ENCODE measurements at regions not wholly inside any gene's neighbourhood (a gene's known extent, or its start where the extent isn't known, plus 50 kb on each side); places are given as distances from the start of the nearest gene placed in this dataset.

DNA sequence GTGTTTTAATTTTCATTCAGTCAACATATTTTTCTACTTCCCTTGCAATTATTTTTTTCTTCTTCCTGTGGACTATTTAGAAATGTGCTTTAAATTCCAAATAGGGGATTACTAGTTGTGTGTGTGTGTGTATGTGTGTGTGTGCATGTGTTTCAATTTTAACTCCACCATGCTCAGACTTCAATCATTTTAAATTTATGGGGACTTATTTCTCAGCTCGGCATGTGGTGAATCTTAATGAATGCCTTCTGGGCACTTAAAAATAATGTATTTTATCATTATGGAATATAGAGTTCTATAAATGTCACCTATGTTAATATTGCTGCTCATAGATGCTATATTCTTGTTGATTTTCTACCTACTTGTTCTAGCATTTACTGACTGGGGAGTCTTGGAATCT, 465.6 kb upstream of the PRKX start:
- Histone ChIP-seq H3K36me3 (no peaks in the 10 kb centered on the region), H3K4me1 (no peaks in the 10 kb centered on the region), H3K4me3 (no peak overlapping the region), H3K27me3 (no peaks in the 10 kb centered on the region), H3K9me3 (no peaks in the 10 kb centered on the region), H3K27ac (no peak overlapping the region)
- TF ChIP-seq, protein P1, sequence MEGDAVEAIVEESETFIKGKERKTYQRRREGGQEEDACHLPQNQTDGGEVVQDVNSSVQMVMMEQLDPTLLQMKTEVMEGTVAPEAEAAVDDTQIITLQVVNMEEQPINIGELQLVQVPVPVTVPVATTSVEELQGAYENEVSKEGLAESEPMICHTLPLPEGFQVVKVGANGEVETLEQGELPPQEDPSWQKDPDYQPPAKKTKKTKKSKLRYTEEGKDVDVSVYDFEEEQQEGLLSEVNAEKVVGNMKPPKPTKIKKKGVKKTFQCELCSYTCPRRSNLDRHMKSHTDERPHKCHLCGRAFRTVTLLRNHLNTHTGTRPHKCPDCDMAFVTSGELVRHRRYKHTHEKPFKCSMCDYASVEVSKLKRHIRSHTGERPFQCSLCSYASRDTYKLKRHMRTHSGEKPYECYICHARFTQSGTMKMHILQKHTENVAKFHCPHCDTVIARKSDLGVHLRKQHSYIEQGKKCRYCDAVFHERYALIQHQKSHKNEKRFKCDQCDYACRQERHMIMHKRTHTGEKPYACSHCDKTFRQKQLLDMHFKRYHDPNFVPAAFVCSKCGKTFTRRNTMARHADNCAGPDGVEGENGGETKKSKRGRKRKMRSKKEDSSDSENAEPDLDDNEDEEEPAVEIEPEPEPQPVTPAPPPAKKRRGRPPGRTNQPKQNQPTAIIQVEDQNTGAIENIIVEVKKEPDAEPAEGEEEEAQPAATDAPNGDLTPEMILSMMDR (IDR thresholded peaks at IDR 0.05) = no peak
- DNase-seq = no peak
- intact Hi-C loops (cut with DNase I; ENCODE audit: low total_unique reads) = no loop called here

DNA sequence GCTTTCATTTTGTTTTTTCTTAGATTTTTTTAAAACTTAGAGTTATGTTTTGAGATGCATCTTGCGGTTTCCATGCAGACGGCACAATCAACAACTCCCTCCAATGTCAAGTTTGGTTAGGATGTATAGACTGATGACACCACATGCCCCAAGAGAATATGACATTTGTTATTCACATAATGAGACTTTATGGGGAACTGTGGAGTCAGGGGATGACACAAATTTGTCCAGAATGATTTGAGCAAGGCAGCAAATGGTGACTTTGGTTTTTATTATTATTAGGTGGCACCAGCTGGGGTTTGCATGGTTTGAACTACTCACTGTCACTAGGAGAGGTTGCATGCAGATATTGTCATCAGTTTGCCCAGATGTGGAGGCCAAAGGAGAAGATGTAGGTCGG, 461.8 kb upstream of the PRKX start:
- Histone ChIP-seq H3K36me3 (no peaks in the 10 kb centered on the region), H3K4me1 (no peaks in the 10 kb centered on the region), H3K27me3 (no peaks in the 10 kb centered on the region), H3K4me3 (no peak overlapping the region), H3K9me3 (no peaks in the 10 kb centered on the region), H3K27ac (no peak overlapping the region)
- DNase-seq = no peak
- TF ChIP-seq, protein P1 (IDR thresholded peaks at IDR 0.05) = no peak
- intact Hi-C loops (cut with DNase I; ENCODE audit: low total_unique reads) = no loop called here

DNA sequence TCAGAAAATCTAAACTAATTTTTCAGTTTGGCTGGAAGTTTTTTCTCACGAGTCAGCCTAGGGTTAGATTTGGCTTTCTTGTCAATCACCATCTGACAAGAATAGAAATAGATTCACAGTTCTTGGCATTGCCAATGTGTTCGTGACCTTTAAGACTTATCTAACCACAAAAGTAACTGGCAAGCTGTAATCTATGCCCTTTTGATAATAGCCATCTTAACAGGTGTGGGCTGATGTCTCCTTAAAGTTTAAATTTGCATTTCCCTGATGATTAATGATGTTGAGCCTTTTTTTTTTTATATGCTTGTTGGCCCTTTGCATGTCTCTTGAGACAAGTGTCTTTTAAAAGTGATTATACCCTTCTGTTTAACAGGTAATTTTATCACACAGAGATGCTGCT, 460.3 kb upstream of the PRKX start:
- Histone ChIP-seq H3K4me3 (no peak overlapping the region), H3K36me3 (no peaks in the 10 kb centered on the region), H3K27ac (no peak overlapping the region), H3K9me3 (no peaks in the 10 kb centered on the region), H3K4me1 (no peaks in the 10 kb centered on the region), H3K27me3 (no peaks in the 10 kb centered on the region)
- intact Hi-C loops (cut with DNase I; ENCODE audit: low total_unique reads) = no loop called here
- no peak for DNase-seq
- TF ChIP-seq, protein P1 (IDR thresholded peaks at IDR 0.05) = no peak

DNA sequence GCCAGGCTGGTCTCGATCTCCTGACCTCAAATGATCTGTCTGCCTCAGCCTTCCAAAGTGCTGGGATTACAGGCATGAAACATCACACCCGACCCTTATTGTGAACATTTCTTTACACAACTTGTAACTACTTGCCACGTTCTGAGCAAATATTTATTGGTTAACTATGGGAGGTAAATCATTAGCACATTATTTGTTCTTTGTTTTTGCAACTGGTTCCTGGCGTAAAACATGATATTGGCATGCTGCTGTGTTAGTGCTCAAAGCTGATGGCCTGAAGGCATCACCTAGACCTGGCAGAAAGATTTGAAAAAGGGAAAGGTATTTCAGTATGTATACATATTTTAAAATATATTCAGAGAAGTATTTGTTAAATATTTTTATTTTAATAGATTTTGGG, 438.3 kb upstream of the PRKX start:
- H3K27ac ChIP-seq = no peak overlapping the region
- TF ChIP-seq, protein P1 (IDR thresholded peaks at IDR 0.05) = no peak
- no peaks in the 10 kb centered on the region for H3K4me1 ChIP-seq
- H3K4me3 ChIP-seq = no peak overlapping the region
- no peaks in the 10 kb centered on the region for H3K27me3 ChIP-seq
- no peaks in the 10 kb centered on the region for H3K36me3 ChIP-seq
- intact Hi-C loops (cut with DNase I; ENCODE audit: low total_unique reads) = no loop called here
- peaks cover 0 to 4% (median 0%) of the 10 kb centered on the region in 3 donors for H3K9me3 ChIP-seq
- DNase-seq = no peak

DNA sequence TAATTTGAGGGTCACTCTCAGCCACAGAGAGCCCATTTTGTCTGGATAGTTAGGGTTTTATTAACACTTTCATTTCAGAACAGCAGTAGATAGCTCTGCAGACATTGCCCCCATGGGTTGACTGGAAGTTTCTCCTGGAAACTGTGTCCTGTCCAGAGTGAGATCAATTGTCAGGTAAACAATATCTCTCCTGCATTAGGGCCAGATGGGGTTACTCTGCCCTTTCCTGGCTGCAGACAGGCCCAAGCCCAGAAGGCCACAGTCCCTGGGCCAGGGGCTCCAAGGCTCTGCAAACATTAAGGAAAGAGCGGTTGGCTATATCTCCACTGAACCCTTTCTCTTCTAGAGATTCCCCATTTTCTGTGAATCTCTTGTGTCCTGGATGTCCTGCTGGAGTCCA, 436.8 kb upstream of the PRKX start:
- no peak for DNase-seq
- H3K36me3 ChIP-seq = no peaks in the 10 kb centered on the region
- intact Hi-C loops (cut with DNase I; ENCODE audit: low total_unique reads) = no loop called here

More for the DNA sequence above, 436.8 kb upstream of the PRKX start:
- Histone ChIP-seq H3K9me3 (peaks cover 0 to 4% (median 0%) of the 10 kb centered on the region in 3 donors), H3K27ac (no peak overlapping the region), H3K4me3 (no peak overlapping the region), H3K27me3 (no peaks in the 10 kb centered on the region), H3K4me1 (no peaks in the 10 kb centered on the region)
- TF ChIP-seq, protein P1 (IDR thresholded peaks at IDR 0.05) = no peak

Data from tibial artery (tissue), 4 donors.